Testis (tissue), 2 donors: ENCODE measurements at regions not wholly inside any gene's neighbourhood (a gene's known extent, or its start where the extent isn't known, plus 50 kb on each side); places are given as distances from the start of the nearest gene placed in this dataset.

Experiments used
- POLR2A ChIP-seq: fragments of 450-650 bp; IDR thresholded peaks from one replicate; pipeline ENCODE4 v1.6.1; 2017; ENCODE audit warnings: antibody characterized with exemption, mild to moderate bottlenecking, moderate library complexity
- TF ChIP-seq, protein P1 (sequence below), 3 experiments: fragments of 450-650 bp in 2 of 3; fragments of 200-600 bp in 1 of 3; sonication (generic) in 1 of 3; IDR thresholded peaks; one replicate each; pipeline ENCODE4 v1.5.1; 2016 to 2019; ENCODE audit warnings: antibody characterized with exemption in 3 of 3, mild to moderate bottlenecking in 2 of 3, moderate library complexity in 1 of 3

GRCh38 chr15:94666553-94666952, 435.2 kb downstream of the MCTP2 start:
- TF ChIP-seq, protein P1, sequence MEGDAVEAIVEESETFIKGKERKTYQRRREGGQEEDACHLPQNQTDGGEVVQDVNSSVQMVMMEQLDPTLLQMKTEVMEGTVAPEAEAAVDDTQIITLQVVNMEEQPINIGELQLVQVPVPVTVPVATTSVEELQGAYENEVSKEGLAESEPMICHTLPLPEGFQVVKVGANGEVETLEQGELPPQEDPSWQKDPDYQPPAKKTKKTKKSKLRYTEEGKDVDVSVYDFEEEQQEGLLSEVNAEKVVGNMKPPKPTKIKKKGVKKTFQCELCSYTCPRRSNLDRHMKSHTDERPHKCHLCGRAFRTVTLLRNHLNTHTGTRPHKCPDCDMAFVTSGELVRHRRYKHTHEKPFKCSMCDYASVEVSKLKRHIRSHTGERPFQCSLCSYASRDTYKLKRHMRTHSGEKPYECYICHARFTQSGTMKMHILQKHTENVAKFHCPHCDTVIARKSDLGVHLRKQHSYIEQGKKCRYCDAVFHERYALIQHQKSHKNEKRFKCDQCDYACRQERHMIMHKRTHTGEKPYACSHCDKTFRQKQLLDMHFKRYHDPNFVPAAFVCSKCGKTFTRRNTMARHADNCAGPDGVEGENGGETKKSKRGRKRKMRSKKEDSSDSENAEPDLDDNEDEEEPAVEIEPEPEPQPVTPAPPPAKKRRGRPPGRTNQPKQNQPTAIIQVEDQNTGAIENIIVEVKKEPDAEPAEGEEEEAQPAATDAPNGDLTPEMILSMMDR (IDR thresholded peaks at IDR 0.05), result no peak
- TF ChIP-seq POLR2A, result no peak
